Inferior parietal cortex (tissue), 1 donor: ENCODE measurements at regions not wholly inside any gene's neighbourhood (a gene's known extent, or its start where the extent isn't known, plus 50 kb on each side); places are given as distances from the start of the nearest gene placed in this dataset.
"Not testable (repeated sequence)": the region's sequence is repeated elsewhere in the genome, so short reads cannot be mapped to it uniquely, and the experiment has no call there.

ENCODE experiments used
- DNase-seq: peaks from one replicate; pipeline ENCODE4 v3.0.0-alpha.2; 2016; ENCODE audit errors: extremely low spot score

GRCh38 chr4:120299631-120300030 is 233.0 kb upstream of the MAD2L1 start:
- no peak for DNase-seq

- no peak for DNase-seq
These were observed 226.7 kb upstream of the MAD2L1 start for GRCh38 chr4:120293341-120293740.

GRCh38 chr4:120291541-120291940 is 224.9 kb upstream of the MAD2L1 start:
- no peak for DNase-seq

GRCh38 chr4:120290553-120290952 is 223.9 kb upstream of the MAD2L1 start:
- DNase-seq: no peak

- no peak for DNase-seq
These were observed 220.2 kb upstream of the MAD2L1 start for GRCh38 chr4:120286813-120287212.

GRCh38 chr4:120281581-120281980 is 214.9 kb upstream of the MAD2L1 start:
- no peak for DNase-seq

GRCh38 chr4:120277391-120277790 is 210.7 kb upstream of the MAD2L1 start:
- DNase-seq: peak; percentile 5

GRCh38 chr4:120266602-120267001 is 200.0 kb upstream of the MAD2L1 start:
- DNase-seq: no peak

- DNase-seq: no peak
These were observed 197.0 kb upstream of the MAD2L1 start for GRCh38 chr4:120263618-120264017.

- no peak for DNase-seq
These were observed 194.5 kb upstream of the MAD2L1 start for GRCh38 chr4:120261117-120261516.

GRCh38 chr4:120256112-120256775 is 189.6 kb upstream of the MAD2L1 start:
- not testable (repeated sequence) for DNase-seq

- no peak for DNase-seq
These were observed 171.8 kb upstream of the MAD2L1 start for GRCh38 chr4:120238277-120238973.

GRCh38 chr4:120236873-120237272 is 170.2 kb upstream of the MAD2L1 start:
- no peak for DNase-seq

- DNase-seq: no peak
These were observed 165.4 kb upstream of the MAD2L1 start for GRCh38 chr4:120232050-120232449.

- no peak for DNase-seq
These were observed 161.4 kb upstream of the MAD2L1 start for GRCh38 chr4:120228086-120228485.

GRCh38 chr4:120227554-120227953 is 160.9 kb upstream of the MAD2L1 start:
- no peak for DNase-seq

GRCh38 chr4:120225527-120225926 is 158.9 kb upstream of the MAD2L1 start:
- DNase-seq: no peak

GRCh38 chr4:120218981-120219380 is 152.3 kb upstream of the MAD2L1 start:
- DNase-seq: no peak

- no peak for DNase-seq
These were observed 148.7 kb upstream of the MAD2L1 start for GRCh38 chr4:120215350-120215749.

- DNase-seq: no peak
These were observed 144.9 kb upstream of the MAD2L1 start for GRCh38 chr4:120211408-120212015.

GRCh38 chr4:120209706-120210105 is 143.1 kb upstream of the MAD2L1 start:
- no peak for DNase-seq

- no peak for DNase-seq
These were observed 140.4 kb upstream of the MAD2L1 start for GRCh38 chr4:120207021-120207420.

- DNase-seq: no peak
These were observed 135.6 kb upstream of the MAD2L1 start for GRCh38 chr4:120202222-120202621.
